Kidney epithelial cell (primary cell): ENCODE measurements at regions not wholly inside any gene's neighbourhood (a gene's known extent, or its start where the extent isn't known, plus 50 kb on each side); places are given as distances from the start of the nearest gene placed in this dataset.

Experiments
- DNase-seq: peaks from one replicate; pipeline ENCODE4 v3.0.0-alpha.2; 2010; ENCODE audit warnings: low read depth
- H3K27me3 ChIP-seq: 2 replicates; pipeline ENCODE4 v1.6.0; 2011; ENCODE audit warnings: low read length; ENCODE audit not compliant: control insufficient read depth, insufficient read depth
- H3K36me3 ChIP-seq: 2 replicates; pipeline ENCODE4 v1.5.1; 2011; ENCODE audit warnings: low read length; ENCODE audit not compliant: control insufficient read depth, insufficient read depth
- H3K4me3 ChIP-seq: 2 replicates; pipeline ENCODE4 v1.5.1; 2011; ENCODE audit warnings: low read depth, mild to moderate bottlenecking, control low read depth, low read length
- TF ChIP-seq, protein P1 (sequence below): IDR thresholded peaks from 2 replicates; pipeline ENCODE4 v1.5.1; 2011; ENCODE audit warnings: mild to moderate bottlenecking, moderate library complexity, low read length, control low read depth, inconsistent platforms; ENCODE audit not compliant: insufficient read depth, poor library complexity, severe bottlenecking

DNA sequence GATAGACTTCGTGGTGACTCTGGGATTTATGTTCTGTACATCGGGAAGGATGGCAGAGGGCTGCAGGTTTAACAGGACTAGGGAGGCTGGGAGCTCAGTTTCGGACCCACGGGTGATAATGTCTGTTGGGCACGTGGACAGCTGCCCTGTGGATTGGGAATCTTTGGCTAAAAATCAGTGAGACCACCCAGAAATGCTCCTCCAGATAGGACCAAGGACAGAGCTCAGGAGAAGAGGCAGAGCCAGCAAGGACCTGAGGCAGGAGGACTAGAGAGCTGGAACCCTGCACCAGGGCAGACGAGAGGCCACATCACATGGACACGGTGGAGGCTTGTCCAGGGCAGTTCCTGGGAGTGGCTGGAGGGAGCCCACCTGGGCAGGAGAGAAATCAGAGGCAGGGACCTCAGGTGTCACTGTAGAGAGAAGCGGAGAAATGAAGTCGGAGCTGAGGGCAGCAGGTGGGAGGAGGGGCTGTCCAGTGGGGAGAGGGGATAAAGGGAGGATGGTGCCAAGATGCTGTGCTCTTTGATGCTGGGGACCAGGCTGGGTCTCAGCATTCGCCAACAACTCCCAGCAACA is 79.2 kb downstream of the CPZ start:
- H3K27me3 ChIP-seq, result no peaks in the 10 kb centered on the region
- TF ChIP-seq, protein P1, sequence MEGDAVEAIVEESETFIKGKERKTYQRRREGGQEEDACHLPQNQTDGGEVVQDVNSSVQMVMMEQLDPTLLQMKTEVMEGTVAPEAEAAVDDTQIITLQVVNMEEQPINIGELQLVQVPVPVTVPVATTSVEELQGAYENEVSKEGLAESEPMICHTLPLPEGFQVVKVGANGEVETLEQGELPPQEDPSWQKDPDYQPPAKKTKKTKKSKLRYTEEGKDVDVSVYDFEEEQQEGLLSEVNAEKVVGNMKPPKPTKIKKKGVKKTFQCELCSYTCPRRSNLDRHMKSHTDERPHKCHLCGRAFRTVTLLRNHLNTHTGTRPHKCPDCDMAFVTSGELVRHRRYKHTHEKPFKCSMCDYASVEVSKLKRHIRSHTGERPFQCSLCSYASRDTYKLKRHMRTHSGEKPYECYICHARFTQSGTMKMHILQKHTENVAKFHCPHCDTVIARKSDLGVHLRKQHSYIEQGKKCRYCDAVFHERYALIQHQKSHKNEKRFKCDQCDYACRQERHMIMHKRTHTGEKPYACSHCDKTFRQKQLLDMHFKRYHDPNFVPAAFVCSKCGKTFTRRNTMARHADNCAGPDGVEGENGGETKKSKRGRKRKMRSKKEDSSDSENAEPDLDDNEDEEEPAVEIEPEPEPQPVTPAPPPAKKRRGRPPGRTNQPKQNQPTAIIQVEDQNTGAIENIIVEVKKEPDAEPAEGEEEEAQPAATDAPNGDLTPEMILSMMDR, result no peak
- no peak for DNase-seq
- H3K36me3 ChIP-seq, result no peaks in the 10 kb centered on the region
- H3K4me3 ChIP-seq, result no peak overlapping the region
